WTC11 (cell line): ENCODE measurements at regions not wholly inside any gene's neighbourhood (a gene's known extent, or its start where the extent isn't known, plus 50 kb on each side); places are given as distances from the start of the nearest gene placed in this dataset.

Source experiments
- ATAC-seq: fragments of 200-7000 bp; cut with Tn5 transposase; 2 replicates; pipeline ENCODE4 v1.10.0; 2021; ENCODE audit warnings: mild to moderate bottlenecking, moderate library complexity
- CTCF ChIA-PET: fragments of 300-600 bp; sonication (Branson Sonifier 250); formaldehyde crosslinking; loops from one replicate; lab custom pipeline; 2021; ENCODE audit warnings: antibody characterized with exemption; lab: Charles Lee
- POLR2A ChIA-PET: fragments of 350-600 bp; sonication (Branson Sonifier 250); formaldehyde crosslinking; loops from one replicate; lab custom pipeline; 2021; ENCODE audit warnings: antibody characterized with exemption; lab: Charles Lee
- DNase-seq: peaks from one replicate; pipeline ENCODE4 v3.0.0; 2021; ENCODE audit warnings: low spot score
- H3K27ac Mint-ChIP-seq: 2 replicates; pipeline ENCODE4 v1.8.0; 2021; ENCODE audit warnings: mixed read lengths
- H3K27me3 Mint-ChIP-seq: 2 replicates; pipeline ENCODE4 v1.8.0; 2021; ENCODE audit warnings: low read depth, mild to moderate bottlenecking, moderate library complexity, mixed read lengths
- H3K36me3 Mint-ChIP-seq: 2 replicates; pipeline ENCODE4 v1.8.0; 2021; ENCODE audit warnings: mixed read lengths
- H3K4me1 Mint-ChIP-seq: 2 replicates; pipeline ENCODE4 v1.8.0; 2022; ENCODE audit warnings: mixed read lengths
- H3K4me3 Mint-ChIP-seq: 2 replicates; pipeline ENCODE4 v1.8.0; 2021; ENCODE audit warnings: mild to moderate bottlenecking, moderate library complexity, mixed read lengths
- H3K9me3 Mint-ChIP-seq: 2 replicates; pipeline ENCODE4 v1.8.0; 2021; ENCODE audit warnings: mixed read lengths
- ELF4 ChIP-seq: sonication (generic); formaldehyde crosslinking; IDR thresholded peaks from 2 replicates; pipeline ENCODE4 v1.8.1; 2022; ENCODE audit warnings: low read depth, mild to moderate bottlenecking, moderate library complexity, missing genetic modification reagents
- ESRRA ChIP-seq: sonication (generic); formaldehyde crosslinking; IDR thresholded peaks from 2 replicates; pipeline ENCODE4 v1.8.1; 2022; ENCODE audit warnings: mild to moderate bottlenecking, missing genetic modification reagents, borderline replicate concordance
- ETV6 ChIP-seq: sonication (generic); formaldehyde crosslinking; IDR thresholded peaks from 2 replicates; pipeline ENCODE4 v1.8.1; 2022; ENCODE audit warnings: mild to moderate bottlenecking, missing genetic modification reagents
- FOXP1 ChIP-seq: sonication (generic); formaldehyde crosslinking; IDR thresholded peaks from 2 replicates; pipeline ENCODE4 v1.8.0; 2022; ENCODE audit warnings: missing genetic modification reagents, mild to moderate bottlenecking, moderate library complexity, borderline replicate concordance
- JAZF1 ChIP-seq: fragments of 250-450 bp; sonication (Bioruptor Pico); IDR thresholded peaks from 2 replicates; pipeline ENCODE4 v1.9.0; 2021; ENCODE audit warnings: moderate library complexity, mild to moderate bottlenecking, inconsistent platforms
- NFATC4 ChIP-seq: fragments of 250-450 bp; sonication (Bioruptor Pico); IDR thresholded peaks from 2 replicates; pipeline ENCODE4 v1.9.0; 2021; ENCODE audit warnings: mild to moderate bottlenecking
- RELA ChIP-seq: sonication (generic); formaldehyde crosslinking; IDR thresholded peaks from 2 replicates; pipeline ENCODE4 v1.8.1; 2022; ENCODE audit warnings: missing genetic modification reagents, mild to moderate bottlenecking, borderline replicate concordance
- RORB ChIP-seq: fragments of 250-450 bp; sonication (Bioruptor Pico); IDR thresholded peaks from 2 replicates; pipeline ENCODE4 v1.9.0; 2021; ENCODE audit warnings: mild to moderate bottlenecking
- SMAD3 ChIP-seq: sonication (generic); formaldehyde crosslinking; IDR thresholded peaks from 2 replicates; pipeline ENCODE4 v1.8.0; 2022; ENCODE audit warnings: missing genetic modification reagents, mild to moderate bottlenecking, borderline replicate concordance
- TEAD1 ChIP-seq: sonication (generic); formaldehyde crosslinking; IDR thresholded peaks from 2 replicates; pipeline ENCODE4 v1.8.0; 2022; ENCODE audit warnings: mild to moderate bottlenecking, missing genetic modification reagents
- ZNF121 ChIP-seq: sonication (generic); formaldehyde crosslinking; IDR thresholded peaks from 2 replicates; pipeline ENCODE4 v1.8.0; 2023; ENCODE audit warnings: missing genetic modification reagents
- ZNF232 ChIP-seq: sonication (generic); formaldehyde crosslinking; IDR thresholded peaks from 2 replicates; pipeline ENCODE4 v1.8.0; 2022; ENCODE audit warnings: mild to moderate bottlenecking, missing genetic modification reagents
- ZNF423 ChIP-seq: fragments of 250-450 bp; sonication (Bioruptor Pico); IDR thresholded peaks from 2 replicates; pipeline ENCODE4 v2.1.2; 2022; ENCODE audit warnings: mild to moderate bottlenecking, moderate library complexity
- TF ChIP-seq, protein P1 (sequence below): sonication (generic); formaldehyde crosslinking; IDR thresholded peaks from 2 replicates; pipeline ENCODE4 v1.8.1; 2022; ENCODE audit warnings: low read depth, missing genetic modification reagents, borderline replicate concordance
- TF ChIP-seq, protein P2 (sequence below): sonication (generic); formaldehyde crosslinking; conservative IDR thresholded peaks from 2 replicates; pipeline ENCODE4 v1.8.1; 2023; ENCODE audit warnings: mild to moderate bottlenecking, low read depth, missing genetic modification reagents, moderate library complexity
- TF ChIP-seq, protein P3 (sequence below): sonication (generic); formaldehyde crosslinking; IDR thresholded peaks from 2 replicates; pipeline ENCODE4 v1.8.0; 2023; ENCODE audit warnings: missing genetic modification reagents, mild to moderate bottlenecking, borderline replicate concordance
- TF ChIP-seq, protein P4 (sequence below): fragments of 250-450 bp; sonication (Bioruptor Pico); IDR thresholded peaks from 2 replicates; pipeline ENCODE4 v2.1.2; 2022; ENCODE audit warnings: mild to moderate bottlenecking, moderate library complexity
- TF ChIP-seq, protein P5 (sequence below): fragments of 250-450 bp; sonication (Bioruptor Pico); IDR thresholded peaks from 2 replicates; pipeline ENCODE4 v1.8.0; 2021; ENCODE audit warnings: mild to moderate bottlenecking
- TF ChIP-seq, protein P6 (sequence below): sonication (generic); formaldehyde crosslinking; IDR thresholded peaks from 2 replicates; pipeline ENCODE4 v1.8.1; 2023; ENCODE audit warnings: mild to moderate bottlenecking, missing genetic modification reagents, borderline replicate concordance
- TF ChIP-seq, protein P7 (sequence below): sonication (generic); formaldehyde crosslinking; IDR thresholded peaks from 2 replicates; pipeline ENCODE4 v1.8.1; 2023; ENCODE audit warnings: mild to moderate bottlenecking, missing genetic modification reagents, moderate library complexity

DNA sequence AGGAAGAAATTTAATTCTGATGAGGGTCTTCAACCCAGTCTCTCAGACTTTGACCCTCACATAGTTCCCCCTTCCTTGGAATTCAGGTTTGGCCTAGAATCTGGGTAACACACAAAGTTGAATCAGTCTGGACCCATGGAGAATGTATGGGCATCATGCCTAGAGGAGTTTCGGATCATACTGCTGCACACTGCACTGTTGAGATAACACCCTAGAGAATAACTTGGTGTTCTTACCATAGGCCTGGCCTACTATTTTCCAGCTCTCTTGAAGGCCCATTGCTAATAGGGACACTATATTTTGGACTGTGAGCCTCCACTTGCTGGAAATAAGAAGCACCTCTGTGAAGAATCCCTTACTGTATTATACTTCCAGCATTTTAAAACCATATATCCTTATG lies 413.5 kb downstream of the PLK2 start:
- DNase-seq (no peak), ATAC-seq (no peak)
- Mint-ChIP-seq H3K9me3 (no peaks in the 10 kb centered on the region), H3K27me3 (no peaks in the 10 kb centered on the region), H3K27ac (no peak overlapping the region), H3K4me1 (no peaks in the 10 kb centered on the region), H3K36me3 (no peaks in the 10 kb centered on the region), H3K4me3 (no peak overlapping the region)
- CTCF ChIA-PET: no interaction called here
- POLR2A ChIA-PET: no interaction called here
- TF ChIP-seq NFATC4 (CRISPR knock-in tag) (no peak), ELF4 (CRISPR knock-in tag) (no peak), ETV6 (no peak), RORB (CRISPR knock-in tag) (no peak), ZNF423 (CRISPR knock-in tag) (no peak), ZNF121 (CRISPR knock-in tag) (no peak), TEAD1 (CRISPR knock-in tag) (no peak), ESRRA (no peak), RELA (no peak), ZNF232 (CRISPR knock-in tag) (no peak), SMAD3 (no peak), JAZF1 (CRISPR knock-in tag) (no peak), FOXP1 (CRISPR knock-in tag) (no peak)
- TF ChIP-seq, protein P1, sequence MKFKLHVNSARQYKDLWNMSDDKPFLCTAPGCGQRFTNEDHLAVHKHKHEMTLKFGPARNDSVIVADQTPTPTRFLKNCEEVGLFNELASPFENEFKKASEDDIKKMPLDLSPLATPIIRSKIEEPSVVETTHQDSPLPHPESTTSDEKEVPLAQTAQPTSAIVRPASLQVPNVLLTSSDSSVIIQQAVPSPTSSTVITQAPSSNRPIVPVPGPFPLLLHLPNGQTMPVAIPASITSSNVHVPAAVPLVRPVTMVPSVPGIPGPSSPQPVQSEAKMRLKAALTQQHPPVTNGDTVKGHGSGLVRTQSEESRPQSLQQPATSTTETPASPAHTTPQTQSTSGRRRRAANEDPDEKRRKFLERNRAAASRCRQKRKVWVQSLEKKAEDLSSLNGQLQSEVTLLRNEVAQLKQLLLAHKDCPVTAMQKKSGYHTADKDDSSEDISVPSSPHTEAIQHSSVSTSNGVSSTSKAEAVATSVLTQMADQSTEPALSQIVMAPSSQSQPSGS: no peak
- TF ChIP-seq, protein P2, sequence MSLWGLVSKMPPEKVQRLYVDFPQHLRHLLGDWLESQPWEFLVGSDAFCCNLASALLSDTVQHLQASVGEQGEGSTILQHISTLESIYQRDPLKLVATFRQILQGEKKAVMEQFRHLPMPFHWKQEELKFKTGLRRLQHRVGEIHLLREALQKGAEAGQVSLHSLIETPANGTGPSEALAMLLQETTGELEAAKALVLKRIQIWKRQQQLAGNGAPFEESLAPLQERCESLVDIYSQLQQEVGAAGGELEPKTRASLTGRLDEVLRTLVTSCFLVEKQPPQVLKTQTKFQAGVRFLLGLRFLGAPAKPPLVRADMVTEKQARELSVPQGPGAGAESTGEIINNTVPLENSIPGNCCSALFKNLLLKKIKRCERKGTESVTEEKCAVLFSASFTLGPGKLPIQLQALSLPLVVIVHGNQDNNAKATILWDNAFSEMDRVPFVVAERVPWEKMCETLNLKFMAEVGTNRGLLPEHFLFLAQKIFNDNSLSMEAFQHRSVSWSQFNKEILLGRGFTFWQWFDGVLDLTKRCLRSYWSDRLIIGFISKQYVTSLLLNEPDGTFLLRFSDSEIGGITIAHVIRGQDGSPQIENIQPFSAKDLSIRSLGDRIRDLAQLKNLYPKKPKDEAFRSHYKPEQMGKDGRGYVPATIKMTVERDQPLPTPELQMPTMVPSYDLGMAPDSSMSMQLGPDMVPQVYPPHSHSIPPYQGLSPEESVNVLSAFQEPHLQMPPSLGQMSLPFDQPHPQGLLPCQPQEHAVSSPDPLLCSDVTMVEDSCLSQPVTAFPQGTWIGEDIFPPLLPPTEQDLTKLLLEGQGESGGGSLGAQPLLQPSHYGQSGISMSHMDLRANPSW (CRISPR knock-in tag): no peak
- TF ChIP-seq, protein P3, sequence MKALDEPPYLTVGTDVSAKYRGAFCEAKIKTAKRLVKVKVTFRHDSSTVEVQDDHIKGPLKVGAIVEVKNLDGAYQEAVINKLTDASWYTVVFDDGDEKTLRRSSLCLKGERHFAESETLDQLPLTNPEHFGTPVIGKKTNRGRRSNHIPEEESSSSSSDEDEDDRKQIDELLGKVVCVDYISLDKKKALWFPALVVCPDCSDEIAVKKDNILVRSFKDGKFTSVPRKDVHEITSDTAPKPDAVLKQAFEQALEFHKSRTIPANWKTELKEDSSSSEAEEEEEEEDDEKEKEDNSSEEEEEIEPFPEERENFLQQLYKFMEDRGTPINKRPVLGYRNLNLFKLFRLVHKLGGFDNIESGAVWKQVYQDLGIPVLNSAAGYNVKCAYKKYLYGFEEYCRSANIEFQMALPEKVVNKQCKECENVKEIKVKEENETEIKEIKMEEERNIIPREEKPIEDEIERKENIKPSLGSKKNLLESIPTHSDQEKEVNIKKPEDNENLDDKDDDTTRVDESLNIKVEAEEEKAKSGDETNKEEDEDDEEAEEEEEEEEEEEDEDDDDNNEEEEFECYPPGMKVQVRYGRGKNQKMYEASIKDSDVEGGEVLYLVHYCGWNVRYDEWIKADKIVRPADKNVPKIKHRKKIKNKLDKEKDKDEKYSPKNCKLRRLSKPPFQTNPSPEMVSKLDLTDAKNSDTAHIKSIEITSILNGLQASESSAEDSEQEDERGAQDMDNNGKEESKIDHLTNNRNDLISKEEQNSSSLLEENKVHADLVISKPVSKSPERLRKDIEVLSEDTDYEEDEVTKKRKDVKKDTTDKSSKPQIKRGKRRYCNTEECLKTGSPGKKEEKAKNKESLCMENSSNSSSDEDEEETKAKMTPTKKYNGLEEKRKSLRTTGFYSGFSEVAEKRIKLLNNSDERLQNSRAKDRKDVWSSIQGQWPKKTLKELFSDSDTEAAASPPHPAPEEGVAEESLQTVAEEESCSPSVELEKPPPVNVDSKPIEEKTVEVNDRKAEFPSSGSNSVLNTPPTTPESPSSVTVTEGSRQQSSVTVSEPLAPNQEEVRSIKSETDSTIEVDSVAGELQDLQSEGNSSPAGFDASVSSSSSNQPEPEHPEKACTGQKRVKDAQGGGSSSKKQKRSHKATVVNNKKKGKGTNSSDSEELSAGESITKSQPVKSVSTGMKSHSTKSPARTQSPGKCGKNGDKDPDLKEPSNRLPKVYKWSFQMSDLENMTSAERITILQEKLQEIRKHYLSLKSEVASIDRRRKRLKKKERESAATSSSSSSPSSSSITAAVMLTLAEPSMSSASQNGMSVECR (CRISPR knock-in tag): no peak
- TF ChIP-seq, protein P4, sequence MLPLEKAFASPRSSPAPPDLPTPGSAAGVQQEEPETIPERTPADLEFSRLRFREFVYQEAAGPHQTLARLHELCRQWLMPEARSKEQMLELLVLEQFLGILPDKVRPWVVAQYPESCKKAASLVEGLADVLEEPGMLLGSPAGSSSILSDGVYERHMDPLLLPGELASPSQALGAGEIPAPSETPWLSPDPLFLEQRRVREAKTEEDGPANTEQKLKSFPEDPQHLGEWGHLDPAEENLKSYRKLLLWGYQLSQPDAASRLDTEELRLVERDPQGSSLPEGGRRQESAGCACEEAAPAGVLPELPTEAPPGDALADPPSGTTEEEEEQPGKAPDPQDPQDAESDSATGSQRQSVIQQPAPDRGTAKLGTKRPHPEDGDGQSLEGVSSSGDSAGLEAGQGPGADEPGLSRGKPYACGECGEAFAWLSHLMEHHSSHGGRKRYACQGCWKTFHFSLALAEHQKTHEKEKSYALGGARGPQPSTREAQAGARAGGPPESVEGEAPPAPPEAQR (CRISPR knock-in tag): no peak
- TF ChIP-seq, protein P5, sequence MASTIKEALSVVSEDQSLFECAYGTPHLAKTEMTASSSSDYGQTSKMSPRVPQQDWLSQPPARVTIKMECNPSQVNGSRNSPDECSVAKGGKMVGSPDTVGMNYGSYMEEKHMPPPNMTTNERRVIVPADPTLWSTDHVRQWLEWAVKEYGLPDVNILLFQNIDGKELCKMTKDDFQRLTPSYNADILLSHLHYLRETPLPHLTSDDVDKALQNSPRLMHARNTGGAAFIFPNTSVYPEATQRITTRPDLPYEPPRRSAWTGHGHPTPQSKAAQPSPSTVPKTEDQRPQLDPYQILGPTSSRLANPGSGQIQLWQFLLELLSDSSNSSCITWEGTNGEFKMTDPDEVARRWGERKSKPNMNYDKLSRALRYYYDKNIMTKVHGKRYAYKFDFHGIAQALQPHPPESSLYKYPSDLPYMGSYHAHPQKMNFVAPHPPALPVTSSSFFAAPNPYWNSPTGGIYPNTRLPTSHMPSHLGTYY: no peak
- TF ChIP-seq, protein P6, sequence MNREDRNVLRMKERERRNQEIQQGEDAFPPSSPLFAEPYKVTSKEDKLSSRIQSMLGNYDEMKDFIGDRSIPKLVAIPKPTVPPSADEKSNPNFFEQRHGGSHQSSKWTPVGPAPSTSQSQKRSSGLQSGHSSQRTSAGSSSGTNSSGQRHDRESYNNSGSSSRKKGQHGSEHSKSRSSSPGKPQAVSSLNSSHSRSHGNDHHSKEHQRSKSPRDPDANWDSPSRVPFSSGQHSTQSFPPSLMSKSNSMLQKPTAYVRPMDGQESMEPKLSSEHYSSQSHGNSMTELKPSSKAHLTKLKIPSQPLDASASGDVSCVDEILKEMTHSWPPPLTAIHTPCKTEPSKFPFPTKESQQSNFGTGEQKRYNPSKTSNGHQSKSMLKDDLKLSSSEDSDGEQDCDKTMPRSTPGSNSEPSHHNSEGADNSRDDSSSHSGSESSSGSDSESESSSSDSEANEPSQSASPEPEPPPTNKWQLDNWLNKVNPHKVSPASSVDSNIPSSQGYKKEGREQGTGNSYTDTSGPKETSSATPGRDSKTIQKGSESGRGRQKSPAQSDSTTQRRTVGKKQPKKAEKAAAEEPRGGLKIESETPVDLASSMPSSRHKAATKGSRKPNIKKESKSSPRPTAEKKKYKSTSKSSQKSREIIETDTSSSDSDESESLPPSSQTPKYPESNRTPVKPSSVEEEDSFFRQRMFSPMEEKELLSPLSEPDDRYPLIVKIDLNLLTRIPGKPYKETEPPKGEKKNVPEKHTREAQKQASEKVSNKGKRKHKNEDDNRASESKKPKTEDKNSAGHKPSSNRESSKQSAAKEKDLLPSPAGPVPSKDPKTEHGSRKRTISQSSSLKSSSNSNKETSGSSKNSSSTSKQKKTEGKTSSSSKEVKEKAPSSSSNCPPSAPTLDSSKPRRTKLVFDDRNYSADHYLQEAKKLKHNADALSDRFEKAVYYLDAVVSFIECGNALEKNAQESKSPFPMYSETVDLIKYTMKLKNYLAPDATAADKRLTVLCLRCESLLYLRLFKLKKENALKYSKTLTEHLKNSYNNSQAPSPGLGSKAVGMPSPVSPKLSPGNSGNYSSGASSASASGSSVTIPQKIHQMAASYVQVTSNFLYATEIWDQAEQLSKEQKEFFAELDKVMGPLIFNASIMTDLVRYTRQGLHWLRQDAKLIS (CRISPR knock-in tag): no peak
- TF ChIP-seq, protein P7, sequence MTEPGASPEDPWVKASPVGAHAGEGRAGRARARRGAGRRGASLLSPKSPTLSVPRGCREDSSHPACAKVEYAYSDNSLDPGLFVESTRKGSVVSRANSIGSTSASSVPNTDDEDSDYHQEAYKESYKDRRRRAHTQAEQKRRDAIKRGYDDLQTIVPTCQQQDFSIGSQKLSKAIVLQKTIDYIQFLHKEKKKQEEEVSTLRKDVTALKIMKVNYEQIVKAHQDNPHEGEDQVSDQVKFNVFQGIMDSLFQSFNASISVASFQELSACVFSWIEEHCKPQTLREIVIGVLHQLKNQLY (CRISPR knock-in tag): no peak
